Activated CD8-positive, alpha-beta T cell treated with anti-CD3 and anti-CD28 coated beads for 36 hours (primary cell): ENCODE measurements at regions not wholly inside any gene's neighbourhood (a gene's known extent, or its start where the extent isn't known, plus 50 kb on each side); places are given as distances from the start of the nearest gene placed in this dataset.
A peak's percentile ranks its signal among the peaks of the same experiment; 100 is the strongest.

Source experiments
- ATAC-seq: fragments of 200-7000 bp; cut with Tn5 transposase; one replicate; pipeline ENCODE4 v1.10.0; 2021; ENCODE audit warnings: mild to moderate bottlenecking, moderate library complexity
- CTCF ChIA-PET: fragments of 350-600 bp; sonication (Branson Sonifier 250); formaldehyde crosslinking; loops from one replicate; lab custom pipeline; 2021; ENCODE audit warnings: antibody characterized with exemption; lab: Charles Lee
- POLR2A ChIA-PET: fragments of 350-600 bp; sonication (Branson Sonifier 250); formaldehyde crosslinking; loops from one replicate; lab custom pipeline; 2021; ENCODE audit warnings: antibody characterized with exemption; lab: Charles Lee
- DNase-seq: peaks from one replicate; pipeline ENCODE4 v3.0.0-alpha.2; 2020
- H3K27ac Mint-ChIP-seq: one replicate; pipeline ENCODE4 v1.8.0; 2021; ENCODE audit warnings: mild to moderate bottlenecking, mixed read lengths
- H3K27me3 Mint-ChIP-seq: one replicate; pipeline ENCODE4 v1.8.0; 2021; ENCODE audit warnings: mixed read lengths
- H3K36me3 Mint-ChIP-seq: one replicate; pipeline ENCODE4 v1.8.0; 2021; ENCODE audit warnings: low read depth, mixed read lengths
- H3K4me1 Mint-ChIP-seq: one replicate; pipeline ENCODE4 v1.8.0; 2021; ENCODE audit warnings: low read depth, mixed read lengths
- H3K4me3 Mint-ChIP-seq: one replicate; pipeline ENCODE4 v1.8.0; 2021; ENCODE audit warnings: mild to moderate bottlenecking, moderate library complexity, mixed read lengths
- H3K9me3 Mint-ChIP-seq: one replicate; pipeline ENCODE4 v1.8.0; 2021; ENCODE audit warnings: mixed read lengths
- CTCF ChIP-seq: fragments of 200-600 bp; IDR thresholded peaks from one replicate; pipeline ENCODE4 v1.8.0; 2022; ENCODE audit warnings: antibody characterized with exemption, mild to moderate bottlenecking
- intact Hi-C: fragments of 100-400 bp; cut with micrococcal nuclease; formaldehyde crosslinking; loops from one replicate; pipeline ENCODE4 v1.10.0; 2022

- no peak overlapping the region for H3K4me3 Mint-ChIP-seq
- CTCF ChIA-PET, result no interaction called here
- H3K27ac Mint-ChIP-seq, result no peak overlapping the region
- POLR2A ChIA-PET, result no interaction called here
- no peak for TF ChIP-seq CTCF
- H3K9me3 Mint-ChIP-seq, result peaks cover 4% of the 10 kb centered on the region
- DNase-seq (peak; percentile 24), ATAC-seq (no peak)
- peaks cover 17% of the 10 kb centered on the region for H3K27me3 Mint-ChIP-seq
- no peaks in the 10 kb centered on the region for H3K4me1 Mint-ChIP-seq
- intact Hi-C loops, result no loop called here
- no peaks in the 10 kb centered on the region for H3K36me3 Mint-ChIP-seq
Observed at GRCh38 chr1:34549199-34549598, 205.6 kb upstream of the GJB5 start.

GRCh38 chr1:34578306-34578705 lies 176.5 kb upstream of the GJB5 start:
- ATAC-seq, result no peak
- intact Hi-C loops, result no loop called here
- H3K36me3 Mint-ChIP-seq, result no peaks in the 10 kb centered on the region
- H3K27me3 Mint-ChIP-seq, result peaks cover 22% of the 10 kb centered on the region
- no peak overlapping the region for H3K27ac Mint-ChIP-seq
- H3K4me3 Mint-ChIP-seq, result no peak overlapping the region
- TF ChIP-seq CTCF, result no peak
- CTCF ChIA-PET, result no interaction called here
- no peaks in the 10 kb centered on the region for H3K4me1 Mint-ChIP-seq
- no peak for DNase-seq
- no peaks in the 10 kb centered on the region for H3K9me3 Mint-ChIP-seq
- POLR2A ChIA-PET, result no interaction called here

GRCh38 chr1:34582356-34582755 lies 172.5 kb upstream of the GJB5 start:
- Mint-ChIP-seq H3K27ac (no peak overlapping the region), H3K4me1 (no peaks in the 10 kb centered on the region), H3K36me3 (no peaks in the 10 kb centered on the region), H3K4me3 (no peak overlapping the region), H3K9me3 (no peaks in the 10 kb centered on the region), H3K27me3 (peaks cover 14% of the 10 kb centered on the region)
- CTCF ChIA-PET, result no interaction called here
- POLR2A ChIA-PET, result no interaction called here
- no peak for TF ChIP-seq CTCF
- intact Hi-C loops, result no loop called here
- ATAC-seq (no peak), DNase-seq (no peak)

DNA sequence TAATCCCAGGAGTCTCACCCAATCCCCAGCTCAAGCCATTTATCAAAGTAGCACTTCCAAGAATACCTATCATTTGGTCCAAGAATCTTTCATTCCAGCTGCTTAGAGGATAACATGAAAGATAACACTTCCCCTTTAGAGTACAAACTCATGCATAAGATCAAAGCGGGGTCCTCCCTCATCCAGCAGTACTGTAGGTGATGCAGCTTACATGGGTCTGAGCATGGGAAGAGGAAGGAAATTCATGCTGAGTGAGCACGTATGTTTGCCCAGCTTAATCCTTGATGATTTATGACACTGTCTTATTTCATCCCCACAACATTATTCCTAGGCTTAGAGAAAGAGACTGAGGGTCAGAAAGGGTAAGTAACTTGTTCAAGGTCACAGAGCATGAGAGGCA lies 167.1 kb upstream of the GJB5 start:
- no peak for ATAC-seq
- CTCF ChIA-PET, result no interaction called here

DNA sequence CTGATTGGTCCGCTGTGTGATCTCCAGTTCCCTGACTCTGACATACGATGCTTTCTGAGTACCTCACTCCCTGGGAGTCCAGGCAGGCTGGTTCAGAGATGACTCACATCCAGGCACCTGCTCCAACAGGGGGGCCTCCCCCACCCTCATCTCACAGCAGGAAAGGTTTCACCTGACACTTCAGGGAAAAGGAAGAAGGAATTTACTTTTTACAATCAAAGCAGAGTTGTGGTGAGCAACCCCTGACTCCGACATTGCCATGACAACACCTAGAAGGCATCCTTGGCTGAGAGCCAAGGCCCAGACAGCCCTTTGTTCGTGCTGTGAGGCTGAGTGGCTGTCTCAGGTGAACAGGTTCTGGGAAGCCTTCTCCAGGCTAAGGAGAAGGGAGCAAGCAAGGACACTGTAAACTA lies 164.6 kb upstream of the GJB5 start:
- intact Hi-C loops, result no loop called here
- ChIA-PET POLR2A (no interaction called here), CTCF (interaction anchor here (1.0 kb wide), 1 partner anchor 8 kb away, joined by 3 read pairs; no protein-coding TSS in a partner anchor)
- no peak for TF ChIP-seq CTCF
- no peak overlapping the region for H3K4me3 Mint-ChIP-seq
- H3K9me3 Mint-ChIP-seq, result no peaks in the 10 kb centered on the region
- no peak overlapping the region for H3K27ac Mint-ChIP-seq
- peaks cover 10% of the 10 kb centered on the region for H3K27me3 Mint-ChIP-seq
- peaks cover 2% of the 10 kb centered on the region for H3K4me1 Mint-ChIP-seq
- DNase-seq (no peak), ATAC-seq (no peak)
- no peaks in the 10 kb centered on the region for H3K36me3 Mint-ChIP-seq

More for the DNA sequence above, 167.1 kb upstream of the GJB5 start:
- no peak overlapping the region for H3K27ac Mint-ChIP-seq
- H3K27me3 Mint-ChIP-seq, result peaks cover 12% of the 10 kb centered on the region
- H3K9me3 Mint-ChIP-seq, result no peaks in the 10 kb centered on the region
- no peak for DNase-seq
- intact Hi-C loops, result no loop called here
- POLR2A ChIA-PET, result no interaction called here
- peaks cover 2% of the 10 kb centered on the region for H3K4me1 Mint-ChIP-seq
- no peaks in the 10 kb centered on the region for H3K36me3 Mint-ChIP-seq
- no peak for TF ChIP-seq CTCF
- H3K4me3 Mint-ChIP-seq, result no peak overlapping the region
